Smooth muscle cell (in vitro differentiated cells): ENCODE measurements at regions not wholly inside any gene's neighbourhood (a gene's known extent, or its start where the extent isn't known, plus 50 kb on each side); places are given as distances from the start of the nearest gene placed in this dataset.

Experiments
- DNase-seq: peaks from one replicate; lab custom pipeline; 2025; ENCODE audit not compliant: unreplicated experiment; lab: John Stamatoyannopoulos, UW
- H2AFZ ChIP-seq: fragments of 200-600 bp; sonication (generic); 2 replicates; pipeline ENCODE4 v1.6.0; 2016; ENCODE audit warnings: antibody characterized with exemption, low read depth, mild to moderate bottlenecking
- H3F3A ChIP-seq: fragments of 200-600 bp; sonication (generic); 2 replicates; pipeline ENCODE4 v1.6.0; 2017; ENCODE audit warnings: antibody characterized with exemption, low read depth
- H3K27ac ChIP-seq: fragments of 200-600 bp; sonication (generic); 2 replicates; pipeline ENCODE4 v1.5.1; 2016; ENCODE audit warnings: low read depth, mild to moderate bottlenecking
- H3K27me3 ChIP-seq: fragments of 200-600 bp; sonication (generic); 2 replicates; pipeline ENCODE4 v1.6.1; 2016; ENCODE audit warnings: low read depth, mild to moderate bottlenecking
- H3K36me3 ChIP-seq: fragments of 200-600 bp; sonication (generic); 2 replicates; pipeline ENCODE4 v1.5.1; 2016; ENCODE audit warnings: low read depth
- H3K4me1 ChIP-seq: fragments of 200-600 bp; sonication (generic); 2 replicates; pipeline ENCODE4 v1.5.1; 2016; ENCODE audit warnings: low read depth
- H3K4me2 ChIP-seq: fragments of 200-600 bp; sonication (generic); 2 replicates; pipeline ENCODE4 v1.6.0; 2016; ENCODE audit warnings: mild to moderate bottlenecking
- H3K4me3 ChIP-seq: fragments of 200-600 bp; sonication (generic); 2 replicates; pipeline ENCODE4 v1.5.1; 2016; ENCODE audit warnings: mild to moderate bottlenecking
- H3K79me2 ChIP-seq: fragments of 200-600 bp; sonication (generic); 2 replicates; pipeline ENCODE4 v1.6.0; 2016; ENCODE audit warnings: low read depth, mild to moderate bottlenecking
- H3K9ac ChIP-seq: fragments of 200-600 bp; sonication (generic); 2 replicates; pipeline ENCODE4 v1.6.0; 2016; ENCODE audit warnings: low read depth
- H3K9me3 ChIP-seq: fragments of 200-600 bp; sonication (generic); replicated peaks from 2 replicates; pipeline ENCODE4 v1.5.1; 2016; ENCODE audit warnings: low read depth
- H4K20me1 ChIP-seq: fragments of 200-600 bp; sonication (generic); 2 replicates; pipeline ENCODE4 v1.6.0; 2016; ENCODE audit warnings: low read depth
- WGBS: methylation state at CpG from one replicate; pipeline ENCODE4 v1.1.7; 2016; ENCODE audit warnings: low lambda C conversion rate; 5-methylcytosine and 5-hydroxymethylcytosine counted together
- TF ChIP-seq, protein P1 (sequence below): fragments of 200-600 bp; sonication (generic); IDR thresholded peaks from 2 replicates; pipeline ENCODE4 v1.5.1; 2017; ENCODE audit warnings: borderline replicate concordance, mild to moderate bottlenecking, antibody characterized with exemption; ENCODE audit not compliant: insufficient read depth, poor library complexity, severe bottlenecking

DNA sequence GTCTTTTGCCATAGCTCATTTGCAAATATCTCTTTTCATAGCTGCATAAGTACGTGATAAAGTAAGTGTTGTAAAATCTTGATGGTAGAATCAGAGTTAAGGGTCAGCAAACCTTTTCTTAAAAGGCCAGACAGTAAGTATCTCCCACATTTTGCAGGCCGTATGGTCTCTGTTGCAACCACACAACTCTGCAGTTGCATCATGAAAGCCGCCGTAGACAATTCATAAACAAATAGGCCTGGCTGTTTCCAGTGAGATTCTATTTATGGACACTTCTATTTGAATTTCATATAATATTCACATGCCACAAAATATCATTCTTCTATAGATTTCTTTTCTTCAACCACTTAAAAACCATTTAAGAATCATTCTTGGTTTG is 248.5 kb downstream of the TLE3 start:
- Histone ChIP-seq H3K36me3 (no peaks in the 10 kb centered on the region), H2AFZ (no peak overlapping the region), H3K4me3 (no peak overlapping the region), H3K4me1 (peaks cover 25% of the 10 kb centered on the region), H3K27ac (peak overlapping the region; percentile 8), H3F3A (peaks cover 16% of the 10 kb centered on the region), H3K79me2 (no peaks in the 10 kb centered on the region), H3K9me3 (no peaks in the 10 kb centered on the region), H4K20me1 (no peaks in the 10 kb centered on the region), H3K9ac (no peak overlapping the region), H3K4me2 (no peak overlapping the region), H3K27me3 (no peaks in the 10 kb centered on the region)
- WGBS = 53% methylated on average over 4 of the region's 4 CpGs
- no peak for DNase-seq
- TF ChIP-seq, protein P1, sequence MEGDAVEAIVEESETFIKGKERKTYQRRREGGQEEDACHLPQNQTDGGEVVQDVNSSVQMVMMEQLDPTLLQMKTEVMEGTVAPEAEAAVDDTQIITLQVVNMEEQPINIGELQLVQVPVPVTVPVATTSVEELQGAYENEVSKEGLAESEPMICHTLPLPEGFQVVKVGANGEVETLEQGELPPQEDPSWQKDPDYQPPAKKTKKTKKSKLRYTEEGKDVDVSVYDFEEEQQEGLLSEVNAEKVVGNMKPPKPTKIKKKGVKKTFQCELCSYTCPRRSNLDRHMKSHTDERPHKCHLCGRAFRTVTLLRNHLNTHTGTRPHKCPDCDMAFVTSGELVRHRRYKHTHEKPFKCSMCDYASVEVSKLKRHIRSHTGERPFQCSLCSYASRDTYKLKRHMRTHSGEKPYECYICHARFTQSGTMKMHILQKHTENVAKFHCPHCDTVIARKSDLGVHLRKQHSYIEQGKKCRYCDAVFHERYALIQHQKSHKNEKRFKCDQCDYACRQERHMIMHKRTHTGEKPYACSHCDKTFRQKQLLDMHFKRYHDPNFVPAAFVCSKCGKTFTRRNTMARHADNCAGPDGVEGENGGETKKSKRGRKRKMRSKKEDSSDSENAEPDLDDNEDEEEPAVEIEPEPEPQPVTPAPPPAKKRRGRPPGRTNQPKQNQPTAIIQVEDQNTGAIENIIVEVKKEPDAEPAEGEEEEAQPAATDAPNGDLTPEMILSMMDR = no peak

DNA sequence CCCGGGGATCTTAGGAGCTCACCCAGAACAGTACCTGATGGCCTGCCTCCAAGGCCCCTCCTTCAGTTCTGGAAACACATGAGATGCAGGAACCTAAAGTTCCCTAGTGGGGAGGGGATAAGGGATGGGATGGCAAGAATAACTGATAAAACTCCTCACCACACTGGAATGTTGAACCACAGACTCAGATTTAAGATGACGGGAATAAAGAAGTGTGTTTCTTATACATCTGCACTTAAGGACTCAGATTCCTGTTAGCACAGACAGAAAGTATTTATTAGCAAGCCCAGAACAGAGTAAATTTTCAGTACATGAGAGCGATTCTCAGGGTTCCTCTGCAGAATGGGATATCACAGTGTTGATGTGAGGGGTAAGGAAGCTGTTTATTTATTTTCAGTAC is 245.2 kb downstream of the TLE3 start:
- TF ChIP-seq, protein P1 = no peak
- 33% methylated on average over 3 of the region's 3 CpGs for WGBS
- no peaks in the 10 kb centered on the region for H3K27me3 ChIP-seq
- H3K9ac ChIP-seq = peak overlapping the region; percentile 85
- no peak overlapping the region for H2AFZ ChIP-seq
- DNase-seq = no peak
- no peaks in the 10 kb centered on the region for H3K79me2 ChIP-seq
- peak overlapping the region; percentile 60 for H3K4me2 ChIP-seq
- no peaks in the 10 kb centered on the region for H3K9me3 ChIP-seq
- H3K36me3 ChIP-seq = no peaks in the 10 kb centered on the region
- peak overlapping the region; percentile 100 for H3K27ac ChIP-seq
- peaks cover 35% of the 10 kb centered on the region for H3F3A ChIP-seq
- peaks cover 40% of the 10 kb centered on the region for H3K4me1 ChIP-seq
- H4K20me1 ChIP-seq = no peaks in the 10 kb centered on the region
- H3K4me3 ChIP-seq = no peak overlapping the region

DNA sequence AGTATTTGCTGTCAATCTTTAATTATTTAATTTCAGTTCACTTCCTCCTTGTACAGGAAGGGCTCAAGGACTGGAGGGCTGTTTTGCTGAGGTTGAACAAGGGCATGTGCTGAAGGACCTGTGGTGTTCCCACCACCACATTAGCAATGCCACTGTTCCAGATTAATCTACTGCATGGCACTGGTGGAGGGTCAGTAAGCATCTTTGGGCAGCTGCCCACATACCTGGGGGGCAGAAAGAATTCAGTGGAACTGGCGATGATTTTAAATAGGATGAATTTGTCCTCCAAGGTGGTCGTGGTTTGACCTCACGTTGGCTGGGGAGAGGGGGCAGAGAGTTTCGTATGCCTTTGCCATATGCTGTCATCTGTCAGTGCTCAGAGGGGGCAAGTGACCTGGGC is 244.8 kb downstream of the TLE3 start:
- no peaks in the 10 kb centered on the region for H3K9me3 ChIP-seq
- H4K20me1 ChIP-seq = no peaks in the 10 kb centered on the region
- H3K4me3 ChIP-seq = no peak overlapping the region
- peak overlapping the region; percentile 100 for H3K27ac ChIP-seq
- 75% methylated on average over 4 of the region's 4 CpGs for WGBS
- peak overlapping the region; percentile 60 for H3K4me2 ChIP-seq
- H3K9ac ChIP-seq = peak overlapping the region; percentile 85
- DNase-seq = no peak
- H3F3A ChIP-seq = peaks cover 35% of the 10 kb centered on the region
- no peaks in the 10 kb centered on the region for H3K36me3 ChIP-seq
- no peaks in the 10 kb centered on the region for H3K27me3 ChIP-seq
- H3K79me2 ChIP-seq = no peaks in the 10 kb centered on the region
- TF ChIP-seq, protein P1 = no peak
- H2AFZ ChIP-seq = no peak overlapping the region
- peaks cover 40% of the 10 kb centered on the region for H3K4me1 ChIP-seq

DNA sequence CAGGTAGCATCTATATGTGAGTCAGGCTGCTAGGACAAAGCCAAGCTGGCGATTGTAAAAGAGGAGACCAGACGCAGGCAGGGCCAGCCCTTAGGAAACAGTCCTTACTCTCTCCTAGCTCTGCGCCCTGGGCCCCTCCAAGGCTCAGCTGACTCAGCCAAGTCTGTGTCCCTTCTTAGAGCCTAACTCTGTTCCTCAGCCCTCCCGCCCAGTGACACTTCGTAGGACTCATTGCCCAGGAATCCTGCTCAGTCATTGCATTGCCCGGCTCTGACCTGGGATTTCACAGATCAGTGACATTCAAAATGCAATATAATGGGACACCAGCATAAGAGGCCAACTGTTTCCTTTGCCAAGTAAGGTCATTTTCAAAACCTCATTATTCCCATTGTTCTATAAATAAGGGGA is 244.2 kb downstream of the TLE3 start:
- no peaks in the 10 kb centered on the region for H3K27me3 ChIP-seq
- H3K4me3 ChIP-seq = no peak overlapping the region
- 1% methylated on average over 6 of the region's 6 CpGs for WGBS
- peaks cover 40% of the 10 kb centered on the region for H3K4me1 ChIP-seq
- H3K36me3 ChIP-seq = no peaks in the 10 kb centered on the region
- no peaks in the 10 kb centered on the region for H3K9me3 ChIP-seq
- peak; percentile 43 for DNase-seq
- H3K4me2 ChIP-seq = peak overlapping the region; percentile 64
- H4K20me1 ChIP-seq = no peaks in the 10 kb centered on the region
- TF ChIP-seq, protein P1 = no peak
- peak overlapping the region; percentile 100 for H3K27ac ChIP-seq
- peaks cover 30% of the 10 kb centered on the region for H3F3A ChIP-seq
- H2AFZ ChIP-seq = no peak overlapping the region
- peak overlapping the region; percentile 94 for H3K9ac ChIP-seq
- H3K79me2 ChIP-seq = no peaks in the 10 kb centered on the region
